ENCODE measurements at regions not wholly inside any gene's neighbourhood (a gene's known extent, or its start where the extent isn't known, plus 50 kb on each side); places are given as distances from the start of the nearest gene placed in this dataset.

GRCh38 chr18:51593931-51594330 is 396.4 kb upstream of the MEX3C start:
- H3K4me3 ChIP-seq: no peak overlapping the region
- TF ChIP-seq POLR2AphosphoS5 (IDR thresholded peaks at IDR 0.05; ENCODE audit: insufficient read depth in 1 of 2, low read depth in 1 of 2) (no peak), POLR2A (IDR thresholded peaks at IDR 0.05) (no peak), CTCF (IDR thresholded peaks at IDR 0.05) (no peak)
- no peaks in the 10 kb centered on the region for H3K27me3 ChIP-seq
- H3K9me3 ChIP-seq: no peaks in the 10 kb centered on the region
- no peak overlapping the region for H3K27ac ChIP-seq
- DNase-seq (ENCODE audit: extremely low spot score in 2 of 2): no peak
- intact Hi-C loops (cut with DNase I): no loop called here
- no peaks in the 10 kb centered on the region for H3K36me3 ChIP-seq
- no peaks in the 10 kb centered on the region for H3K4me1 ChIP-seq

- no peak for DNase-seq (ENCODE audit: extremely low spot score in 2 of 2)
- H3K36me3 ChIP-seq: no peaks in the 10 kb centered on the region
- TF ChIP-seq POLR2AphosphoS5 (IDR thresholded peaks at IDR 0.05; ENCODE audit: insufficient read depth in 1 of 2, low read depth in 1 of 2): no peak
- no peak for TF ChIP-seq CTCF (IDR thresholded peaks at IDR 0.05)
- TF ChIP-seq POLR2A (IDR thresholded peaks at IDR 0.05): no peak
- no peaks in the 10 kb centered on the region for H3K4me1 ChIP-seq
- no peak overlapping the region for H3K27ac ChIP-seq
- H3K4me3 ChIP-seq: no peak overlapping the region
- intact Hi-C loops (cut with DNase I): no loop called here
- no peaks in the 10 kb centered on the region for H3K27me3 ChIP-seq
- H3K9me3 ChIP-seq: no peaks in the 10 kb centered on the region
Observed at GRCh38 chr18:51603111-51603510, 405.6 kb upstream of the MEX3C start.

GRCh38 chr18:51603551-51603950 is 406.1 kb upstream of the MEX3C start:
- no peak for DNase-seq (ENCODE audit: extremely low spot score in 2 of 2)
- no peaks in the 10 kb centered on the region for H3K9me3 ChIP-seq
- intact Hi-C loops (cut with DNase I): no loop called here
- H3K36me3 ChIP-seq: no peaks in the 10 kb centered on the region
- no peak overlapping the region for H3K27ac ChIP-seq
- TF ChIP-seq POLR2AphosphoS5 (IDR thresholded peaks at IDR 0.05; ENCODE audit: insufficient read depth in 1 of 2, low read depth in 1 of 2) (no peak), POLR2A (IDR thresholded peaks at IDR 0.05) (no peak), CTCF (IDR thresholded peaks at IDR 0.05) (no peak)
- no peak overlapping the region for H3K4me3 ChIP-seq
- H3K27me3 ChIP-seq: no peaks in the 10 kb centered on the region
- H3K4me1 ChIP-seq: no peaks in the 10 kb centered on the region

- intact Hi-C loops (cut with DNase I): no loop called here
- Histone ChIP-seq H3K36me3 (no peaks in the 10 kb centered on the region), H3K27me3 (no peaks in the 10 kb centered on the region), H3K4me1 (no peaks in the 10 kb centered on the region), H3K9me3 (no peaks in the 10 kb centered on the region), H3K4me3 (no peak overlapping the region), H3K27ac (no peak overlapping the region)
- no peak for TF ChIP-seq POLR2A (IDR thresholded peaks at IDR 0.05)
- no peak for TF ChIP-seq POLR2AphosphoS5 (IDR thresholded peaks at IDR 0.05; ENCODE audit: insufficient read depth in 1 of 2, low read depth in 1 of 2)
- no peak for TF ChIP-seq CTCF (IDR thresholded peaks at IDR 0.05)
- DNase-seq (ENCODE audit: extremely low spot score in 2 of 2): no peak
Observed at GRCh38 chr18:51610481-51610880, 413.0 kb upstream of the MEX3C start.

GRCh38 chr18:51611326-51611725 is 413.8 kb upstream of the MEX3C start:
- H3K9me3 ChIP-seq: no peaks in the 10 kb centered on the region
- DNase-seq (ENCODE audit: extremely low spot score in 2 of 2): no peak
- H3K36me3 ChIP-seq: no peaks in the 10 kb centered on the region
- TF ChIP-seq CTCF (IDR thresholded peaks at IDR 0.05) (no peak), POLR2A (IDR thresholded peaks at IDR 0.05) (no peak), POLR2AphosphoS5 (IDR thresholded peaks at IDR 0.05; ENCODE audit: insufficient read depth in 1 of 2, low read depth in 1 of 2) (no peak)
- no peak overlapping the region for H3K27ac ChIP-seq
- intact Hi-C loops (cut with DNase I): no loop called here
- H3K4me3 ChIP-seq: no peak overlapping the region
- H3K27me3 ChIP-seq: no peaks in the 10 kb centered on the region
- H3K4me1 ChIP-seq: no peaks in the 10 kb centered on the region

Data from vagina (tissue), 2 donors.